GM19035 (cell line): ENCODE measurements at regions not wholly inside any gene's neighbourhood (a gene's known extent, or its start where the extent isn't known, plus 50 kb on each side); places are given as distances from the start of the nearest gene placed in this dataset.

Experiments
- ATAC-seq: cut with Tn5 transposase; IDR thresholded peaks from one replicate; pipeline ENCODE4 v1.9.1; 2021; ENCODE audit not compliant: unreplicated experiment

- ATAC-seq, result no peak
These were observed 626.5 kb upstream of the GALNTL6 start for GRCh38 chr4:171186700-171187099.

DNA sequence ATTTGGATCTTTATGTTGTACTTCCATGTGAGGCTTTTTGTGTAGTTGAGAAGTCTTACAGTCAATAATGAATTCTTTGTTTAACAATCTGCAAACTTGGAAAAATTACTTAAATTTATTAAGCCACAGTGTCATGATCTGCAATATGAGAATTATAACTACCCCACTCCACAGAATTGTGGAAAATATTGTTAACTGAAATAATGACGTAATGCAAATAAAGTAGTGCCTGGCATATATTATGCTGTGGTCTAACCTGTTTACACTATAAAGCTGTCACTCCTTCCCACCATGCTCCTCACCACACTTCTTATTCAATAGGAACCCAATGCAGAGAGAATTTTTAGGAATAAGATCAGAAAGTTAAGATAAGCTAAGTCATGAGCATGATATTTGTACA is 632.1 kb upstream of the GALNTL6 start:
- ATAC-seq, result no peak

- ATAC-seq, result no peak
These were observed 642.5 kb upstream of the GALNTL6 start for GRCh38 chr4:171170671-171171070.

GRCh38 chr4:171169396-171169795 is 643.8 kb upstream of the GALNTL6 start:
- ATAC-seq, result no peak

DNA sequence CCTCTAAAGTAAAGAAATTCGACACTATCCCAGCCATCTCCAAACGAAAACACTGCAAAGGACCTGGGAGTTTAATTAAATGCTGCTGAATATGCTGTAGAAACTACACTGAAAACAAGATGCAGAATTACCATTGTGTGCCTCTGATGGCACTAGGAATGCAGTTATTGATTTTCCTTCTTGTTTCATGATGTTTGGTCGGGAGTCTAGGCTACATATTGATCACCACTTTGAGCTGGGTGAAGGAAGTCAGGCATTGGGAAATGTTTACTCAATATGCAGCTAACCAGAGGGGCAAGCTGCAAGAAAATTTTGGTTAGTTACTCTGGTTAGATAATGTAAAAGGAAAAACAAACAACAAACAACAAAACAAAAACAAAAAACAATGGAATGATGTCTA is 650.7 kb upstream of the GALNTL6 start:
- ATAC-seq, result no peak

DNA sequence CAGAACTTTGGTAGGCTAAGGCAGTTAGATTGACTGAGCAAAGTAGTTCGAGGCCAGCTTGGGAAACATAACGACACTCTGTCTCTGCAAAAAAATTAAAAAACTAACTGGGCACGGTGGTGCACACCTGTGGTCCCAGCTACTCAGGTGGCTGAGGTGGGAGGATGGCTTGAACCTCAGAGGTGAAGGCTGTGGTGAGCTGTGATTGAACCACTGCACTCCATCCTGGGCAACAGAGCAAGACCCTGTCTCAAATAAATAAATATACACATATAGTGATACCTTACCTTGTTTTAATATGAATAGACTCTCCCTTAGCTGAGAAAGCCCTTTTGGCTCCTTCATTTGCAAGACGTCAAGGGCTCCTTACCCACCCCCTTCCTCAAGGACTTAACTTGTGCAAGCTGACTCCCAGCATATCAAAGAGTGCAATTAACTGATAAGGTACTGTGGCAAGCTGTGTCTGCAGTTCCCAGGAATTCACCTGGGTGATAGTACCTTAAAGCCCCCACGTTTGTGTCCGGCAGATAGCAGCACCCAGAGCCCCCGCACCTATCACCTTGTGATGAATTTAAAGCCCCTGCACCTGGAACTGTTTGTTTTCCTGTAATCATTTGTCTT is 655.6 kb upstream of the GALNTL6 start:
- no peak for ATAC-seq

DNA sequence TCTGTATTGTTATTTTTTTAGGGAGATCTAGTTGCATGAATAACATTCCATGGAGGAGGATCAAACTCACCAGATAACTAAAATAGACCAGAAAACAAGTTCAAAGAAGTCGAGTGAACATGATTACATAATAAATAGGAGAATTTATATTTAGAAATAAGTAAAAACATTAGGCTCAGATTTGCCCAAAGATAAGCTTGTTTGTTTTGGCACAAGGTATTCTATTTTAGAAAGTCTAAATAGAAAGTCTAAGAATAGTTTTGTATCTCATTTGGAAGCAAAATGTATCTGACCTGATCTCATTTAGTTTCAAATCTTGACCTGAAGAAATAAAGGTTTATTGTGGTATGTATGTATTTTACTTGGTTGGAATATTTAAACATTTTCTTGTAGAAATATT is 670.6 kb upstream of the GALNTL6 start:
- no peak for ATAC-seq

DNA sequence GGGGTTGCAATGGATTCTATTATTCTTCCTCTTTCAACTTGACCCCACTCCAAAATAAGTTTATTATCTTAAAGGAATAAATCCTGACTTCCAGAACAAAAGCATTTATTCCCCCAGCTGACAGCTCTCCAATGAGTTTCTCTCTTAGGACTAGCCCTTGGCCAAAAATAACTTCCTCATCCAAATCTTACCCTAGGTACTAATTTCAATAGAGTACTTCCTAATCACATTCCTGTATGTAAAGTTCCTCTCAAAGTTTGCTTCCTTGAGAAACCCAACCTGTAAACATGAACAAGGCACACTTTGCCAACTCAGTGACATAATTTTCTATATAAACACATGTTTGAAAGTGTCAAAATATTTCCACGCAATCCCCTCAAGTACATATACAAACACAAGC is 671.2 kb upstream of the GALNTL6 start:
- no peak for ATAC-seq

DNA sequence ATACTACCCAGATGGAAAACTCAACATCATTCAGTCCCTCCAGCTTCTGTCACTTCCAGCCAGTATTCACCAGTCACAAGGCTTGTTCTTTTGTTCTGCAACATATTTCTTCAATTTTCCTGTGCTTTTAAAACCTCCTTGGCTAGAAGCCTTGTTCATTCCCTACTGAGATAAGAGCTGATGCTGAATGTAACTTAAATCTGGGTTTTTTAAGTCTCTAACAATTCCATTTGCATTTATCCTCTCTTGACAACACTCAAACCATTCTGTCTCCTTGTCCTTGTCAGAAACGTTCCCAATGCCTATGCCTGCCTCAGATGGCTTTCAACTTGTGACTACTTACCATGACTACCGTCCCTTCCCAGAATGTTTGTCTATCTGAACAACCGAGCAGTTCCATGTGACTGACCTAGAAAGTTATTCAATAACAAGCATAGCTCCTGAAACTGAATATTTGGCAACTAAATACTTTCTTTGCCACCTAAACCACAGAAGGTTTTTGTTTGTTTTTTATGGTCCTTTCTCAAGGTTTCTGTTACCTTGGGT is 682.9 kb upstream of the GALNTL6 start:
- ATAC-seq, result no peak

DNA sequence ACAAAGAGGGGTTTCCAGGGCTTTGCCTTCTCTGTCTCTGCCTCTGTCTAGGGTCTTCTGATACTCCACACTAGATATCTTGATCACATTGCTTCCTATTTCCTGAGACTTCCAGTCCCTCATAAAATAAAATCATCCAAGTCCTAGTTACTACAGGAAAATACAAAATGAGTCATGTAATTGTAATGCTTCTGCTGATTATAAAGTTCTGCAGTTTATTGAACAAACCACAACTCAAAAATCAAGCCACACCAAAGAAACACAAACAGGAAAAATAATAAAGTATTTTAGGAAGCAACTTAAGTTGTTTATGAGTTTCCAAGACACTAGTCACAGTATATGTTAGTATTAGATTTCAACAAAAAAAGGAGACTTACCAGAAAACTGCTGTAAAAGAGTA is 695.1 kb upstream of the GALNTL6 start:
- no peak for ATAC-seq

GRCh38 chr4:171117457-171117856 is 695.7 kb upstream of the GALNTL6 start:
- no peak for ATAC-seq

DNA sequence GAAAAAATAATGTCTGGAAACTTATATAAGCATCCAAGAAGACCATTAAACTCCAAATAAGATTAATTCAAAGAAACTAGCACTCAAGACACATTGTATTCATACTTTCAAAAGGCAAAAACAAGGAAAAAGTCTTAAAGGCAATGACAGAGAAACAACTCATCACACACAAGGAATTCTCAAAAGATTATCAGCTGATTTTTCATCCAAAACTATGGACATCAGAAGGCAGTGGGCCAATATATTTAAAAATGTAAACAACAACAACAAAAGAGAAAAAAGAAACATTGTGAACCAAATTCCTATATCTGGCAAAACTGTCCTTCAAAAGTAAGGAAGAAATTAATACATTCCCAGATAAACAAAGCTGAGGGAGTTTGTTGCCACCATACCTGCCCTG is 711.4 kb upstream of the GALNTL6 start:
- ATAC-seq, result no peak

DNA sequence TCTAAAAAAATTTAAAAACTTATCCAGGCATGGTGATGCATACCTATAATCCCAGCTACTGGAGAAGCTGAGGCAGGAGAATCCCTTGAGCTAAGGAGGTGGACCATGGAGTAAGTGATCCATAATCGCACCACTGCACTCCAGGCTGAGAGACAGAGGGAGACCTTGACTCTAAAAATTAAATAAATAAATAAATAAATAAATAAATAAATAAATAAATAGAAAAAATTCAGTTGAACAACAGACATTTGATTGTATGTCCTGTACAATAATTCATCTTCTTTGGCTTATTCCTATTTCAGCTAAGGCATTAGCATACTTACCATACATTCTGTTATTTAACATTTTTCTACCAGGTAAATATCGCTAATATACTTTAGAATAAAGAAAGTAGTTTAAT is 726.1 kb upstream of the GALNTL6 start:
- no peak for ATAC-seq

GRCh38 chr4:171067422-171067821 is 745.8 kb upstream of the GALNTL6 start:
- ATAC-seq, result no peak

GRCh38 chr4:171049380-171049779 is 763.8 kb upstream of the GALNTL6 start:
- no peak for ATAC-seq

GRCh38 chr4:171042989-171043524 is 770.1 kb upstream of the GALNTL6 start:
- ATAC-seq, result no peak

GRCh38 chr4:171035909-171036308 is 777.3 kb upstream of the GALNTL6 start:
- no peak for ATAC-seq

DNA sequence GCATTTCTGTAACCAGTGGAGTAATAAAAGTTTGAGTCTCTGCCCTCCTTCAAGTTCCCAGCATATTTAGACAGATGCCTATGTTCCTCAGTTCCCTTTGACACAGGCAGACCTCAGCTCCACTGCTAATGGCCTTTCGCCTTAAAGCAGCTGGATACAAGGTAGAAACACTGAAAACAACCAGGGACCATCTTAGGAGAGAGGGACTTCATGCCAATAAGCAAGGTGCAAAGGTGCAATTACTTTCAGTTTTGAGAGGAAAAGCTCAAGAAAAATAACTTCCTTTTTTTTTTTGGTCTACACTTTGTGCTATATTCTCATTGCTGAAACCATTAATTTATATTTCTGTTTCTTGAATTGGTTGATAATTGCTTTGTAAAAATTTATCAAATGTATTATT is 781.9 kb upstream of the GALNTL6 start:
- no peak for ATAC-seq

DNA sequence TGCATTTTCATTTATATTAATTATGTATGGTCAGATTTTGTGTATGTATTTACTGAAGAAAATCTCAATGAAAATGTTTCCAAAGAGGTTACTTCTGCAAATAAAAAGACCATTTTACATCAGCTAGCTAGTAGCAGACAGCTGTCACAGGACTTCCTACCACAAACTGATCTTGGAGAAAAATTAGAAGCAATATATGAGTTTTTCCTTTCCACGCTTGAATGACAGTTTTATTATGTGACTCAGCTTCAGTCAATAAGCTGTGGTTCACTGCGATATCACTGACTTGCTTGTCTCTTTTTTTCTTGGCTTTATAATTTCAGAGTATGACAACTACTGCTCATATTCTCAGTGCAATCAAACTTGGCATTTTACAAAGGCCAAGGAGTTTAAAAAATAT is 787.4 kb upstream of the GALNTL6 start:
- ATAC-seq, result no peak

GRCh38 chr4:171025343-171025742 is 787.9 kb upstream of the GALNTL6 start:
- no peak for ATAC-seq

GRCh38 chr4:171024720-171025303 is 788.4 kb upstream of the GALNTL6 start:
- no peak for ATAC-seq

- ATAC-seq, result no peak
These were observed 790.4 kb upstream of the GALNTL6 start for GRCh38 chr4:171022824-171023230.

GRCh38 chr4:171017593-171017992 is 795.6 kb upstream of the GALNTL6 start:
- ATAC-seq, result no peak
